ENCODE measurements at regions not wholly inside any gene's neighbourhood (a gene's known extent, or its start where the extent isn't known, plus 50 kb on each side); places are given as distances from the start of the nearest gene placed in this dataset.

DNA sequence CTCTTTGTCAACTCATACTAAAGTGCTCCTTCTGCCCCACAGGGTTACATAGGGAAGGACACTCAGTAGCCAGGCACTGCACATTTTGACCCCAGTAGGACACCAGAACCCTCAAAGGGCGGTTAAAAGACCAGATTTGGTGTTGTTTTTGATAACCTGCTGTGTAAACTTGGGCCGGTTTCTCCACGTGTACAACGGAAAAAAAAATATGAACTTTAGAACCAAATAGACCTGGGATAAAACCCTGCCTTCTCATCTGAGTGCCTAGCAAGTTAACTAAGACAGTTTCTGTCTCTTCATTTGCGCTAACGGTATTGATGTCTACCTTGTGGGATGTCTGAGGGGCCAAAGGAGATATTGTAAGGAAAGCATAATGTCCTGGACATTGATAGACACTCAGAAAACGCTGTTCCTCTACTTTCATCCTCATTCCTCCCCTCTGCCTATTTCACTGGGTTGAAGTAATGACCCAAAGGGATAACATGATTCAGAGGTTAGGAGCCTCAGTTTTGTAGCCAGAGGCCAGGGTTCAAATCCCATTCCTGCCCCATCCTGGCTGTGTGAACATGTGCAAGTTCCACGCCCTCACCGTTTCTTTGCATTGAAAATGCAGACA lies 155.9 kb upstream of the LPP start:
- ATAC-seq, result peak; percentile 35
- H3K4me3 ChIP-seq, result no peak overlapping the region
- H3K4me1 ChIP-seq (ENCODE audit: low read depth), result peaks cover 22% of the 10 kb centered on the region
- no peaks in the 10 kb centered on the region for H3K36me3 ChIP-seq (ENCODE audit: low read depth)
- no peaks in the 10 kb centered on the region for H3K9me3 ChIP-seq
- peak in 1 of 3 donors; percentile 18 for DNase-seq
- intact Hi-C loops (cut with DNase I, micrococcal nuclease), result no loop called here
- TF ChIP-seq, protein P1, sequence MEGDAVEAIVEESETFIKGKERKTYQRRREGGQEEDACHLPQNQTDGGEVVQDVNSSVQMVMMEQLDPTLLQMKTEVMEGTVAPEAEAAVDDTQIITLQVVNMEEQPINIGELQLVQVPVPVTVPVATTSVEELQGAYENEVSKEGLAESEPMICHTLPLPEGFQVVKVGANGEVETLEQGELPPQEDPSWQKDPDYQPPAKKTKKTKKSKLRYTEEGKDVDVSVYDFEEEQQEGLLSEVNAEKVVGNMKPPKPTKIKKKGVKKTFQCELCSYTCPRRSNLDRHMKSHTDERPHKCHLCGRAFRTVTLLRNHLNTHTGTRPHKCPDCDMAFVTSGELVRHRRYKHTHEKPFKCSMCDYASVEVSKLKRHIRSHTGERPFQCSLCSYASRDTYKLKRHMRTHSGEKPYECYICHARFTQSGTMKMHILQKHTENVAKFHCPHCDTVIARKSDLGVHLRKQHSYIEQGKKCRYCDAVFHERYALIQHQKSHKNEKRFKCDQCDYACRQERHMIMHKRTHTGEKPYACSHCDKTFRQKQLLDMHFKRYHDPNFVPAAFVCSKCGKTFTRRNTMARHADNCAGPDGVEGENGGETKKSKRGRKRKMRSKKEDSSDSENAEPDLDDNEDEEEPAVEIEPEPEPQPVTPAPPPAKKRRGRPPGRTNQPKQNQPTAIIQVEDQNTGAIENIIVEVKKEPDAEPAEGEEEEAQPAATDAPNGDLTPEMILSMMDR (IDR thresholded peaks at IDR 0.05), result no peak

- no peak overlapping the region for H3K4me3 ChIP-seq
- H3K9me3 ChIP-seq, result no peaks in the 10 kb centered on the region
- no peak for ATAC-seq
- DNase-seq, result no peak
- TF ChIP-seq, protein P1 (IDR thresholded peaks at IDR 0.05), result no peak
- intact Hi-C loops (cut with DNase I, micrococcal nuclease), result no loop called here
- H3K4me1 ChIP-seq (ENCODE audit: low read depth), result peaks cover 22% of the 10 kb centered on the region
- no peaks in the 10 kb centered on the region for H3K36me3 ChIP-seq (ENCODE audit: low read depth)
These were observed 155.3 kb upstream of the LPP start for GRCh38 chr3:187998611-187999010.

GRCh38 chr3:187999821-188000220 lies 154.1 kb upstream of the LPP start:
- no peaks in the 10 kb centered on the region for H3K9me3 ChIP-seq
- peaks cover 30% of the 10 kb centered on the region for H3K4me1 ChIP-seq (ENCODE audit: low read depth)
- H3K36me3 ChIP-seq (ENCODE audit: low read depth), result no peaks in the 10 kb centered on the region
- no peak overlapping the region for H3K4me3 ChIP-seq
- intact Hi-C loops (cut with DNase I, micrococcal nuclease), result no loop called here
- ATAC-seq (peak; percentile 27), DNase-seq (peak in 1 of 3 donors; percentile 30)
- TF ChIP-seq, protein P1 (IDR thresholded peaks at IDR 0.05), result no peak

DNA sequence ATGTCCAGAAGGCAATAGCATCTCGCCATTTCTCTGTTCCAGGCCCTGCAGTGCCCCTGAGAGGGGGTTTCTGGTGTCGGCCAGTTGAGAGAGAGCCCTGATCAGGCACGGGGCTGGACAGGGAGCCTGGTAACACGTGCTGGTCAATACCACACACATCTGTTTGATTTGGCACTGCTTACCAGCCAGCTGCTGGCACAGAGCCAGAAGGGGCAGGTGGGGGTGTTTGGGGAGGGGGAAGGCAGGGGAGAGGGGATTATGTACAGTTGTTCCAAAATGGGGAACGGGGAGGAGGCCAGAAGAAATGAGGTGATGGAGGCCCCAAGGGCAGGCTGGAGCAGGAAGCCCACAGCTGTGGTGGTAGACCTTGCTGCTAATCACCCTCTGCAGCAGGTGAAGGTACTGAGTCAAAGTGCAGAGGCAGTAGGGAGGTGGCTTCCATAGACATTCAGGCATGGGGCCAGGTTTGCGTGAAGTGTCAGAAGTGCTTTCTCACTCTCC lies 153.5 kb upstream of the LPP start:
- TF ChIP-seq, protein P1 (IDR thresholded peaks at IDR 0.05), result no peak
- ATAC-seq (peak; percentile 56), DNase-seq (peak in 2 of 3 donors; percentile 66 to 78)
- peaks cover 32% of the 10 kb centered on the region for H3K4me1 ChIP-seq (ENCODE audit: low read depth)
- intact Hi-C loops (cut with DNase I, micrococcal nuclease), result no loop called here
- no peak overlapping the region for H3K4me3 ChIP-seq
- no peaks in the 10 kb centered on the region for H3K36me3 ChIP-seq (ENCODE audit: low read depth)
- no peaks in the 10 kb centered on the region for H3K9me3 ChIP-seq

DNA sequence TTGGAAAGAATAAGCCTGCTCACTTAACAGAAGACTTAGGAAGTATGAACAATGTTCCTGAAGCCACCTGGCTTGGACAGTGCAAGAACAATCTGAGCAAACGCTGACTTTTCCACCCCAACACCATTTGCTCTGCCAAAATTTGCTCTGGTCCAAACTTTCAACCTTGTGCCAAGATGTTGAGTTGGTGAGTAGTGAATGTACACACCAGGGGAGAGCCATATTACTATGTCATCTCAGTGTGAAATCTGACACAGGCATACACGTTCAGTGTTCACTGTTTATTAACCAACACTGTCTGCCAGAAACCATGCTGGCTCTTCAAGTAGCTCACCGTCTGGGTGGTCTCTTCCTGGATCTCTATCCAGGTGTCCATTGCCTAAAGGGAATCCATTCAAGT lies 152.9 kb upstream of the LPP start:
- intact Hi-C loops (cut with DNase I, micrococcal nuclease), result no loop called here
- Histone ChIP-seq H3K4me3 (no peak overlapping the region), H3K9me3 (no peaks in the 10 kb centered on the region), H3K36me3 (ENCODE audit: low read depth) (no peaks in the 10 kb centered on the region), H3K4me1 (ENCODE audit: low read depth) (peaks cover 32% of the 10 kb centered on the region)
- DNase-seq (no peak), ATAC-seq (no peak)
- TF ChIP-seq, protein P1 (IDR thresholded peaks at IDR 0.05), result no peak
